ENCODE measurements at regions not wholly inside any gene's neighbourhood (a gene's known extent, or its start where the extent isn't known, plus 50 kb on each side); places are given as distances from the start of the nearest gene placed in this dataset.

DNA sequence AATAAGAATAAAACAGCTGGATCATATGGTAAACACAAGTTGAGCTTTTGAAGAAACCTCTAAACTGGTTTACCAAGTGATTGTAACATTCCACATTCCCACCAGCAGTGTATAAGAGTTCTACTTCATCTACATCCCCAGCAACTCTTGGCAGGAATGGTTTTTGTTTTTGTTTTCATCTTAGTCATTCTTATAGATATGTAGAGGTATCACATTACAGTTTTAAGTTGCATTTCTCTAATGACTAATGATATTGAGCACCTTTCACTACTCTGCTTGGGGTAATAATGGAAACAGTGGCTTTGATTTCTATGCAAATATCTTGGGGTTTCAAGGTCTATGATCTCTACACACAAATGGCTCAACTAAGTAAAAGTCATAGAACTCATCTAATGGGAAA is 614.5 kb downstream of the TBC1D4 start:
- no peak overlapping the region for H3K4me3 ChIP-seq
- no peaks in the 10 kb centered on the region for H3K4me1 ChIP-seq
- no peaks in the 10 kb centered on the region for H3K36me3 ChIP-seq
- H3K27me3 ChIP-seq (ENCODE audit: low read depth) = no peaks in the 10 kb centered on the region
- H3K9me3 ChIP-seq (replicated peaks) = peaks cover 19% of the 10 kb centered on the region
- TF ChIP-seq, protein P1, sequence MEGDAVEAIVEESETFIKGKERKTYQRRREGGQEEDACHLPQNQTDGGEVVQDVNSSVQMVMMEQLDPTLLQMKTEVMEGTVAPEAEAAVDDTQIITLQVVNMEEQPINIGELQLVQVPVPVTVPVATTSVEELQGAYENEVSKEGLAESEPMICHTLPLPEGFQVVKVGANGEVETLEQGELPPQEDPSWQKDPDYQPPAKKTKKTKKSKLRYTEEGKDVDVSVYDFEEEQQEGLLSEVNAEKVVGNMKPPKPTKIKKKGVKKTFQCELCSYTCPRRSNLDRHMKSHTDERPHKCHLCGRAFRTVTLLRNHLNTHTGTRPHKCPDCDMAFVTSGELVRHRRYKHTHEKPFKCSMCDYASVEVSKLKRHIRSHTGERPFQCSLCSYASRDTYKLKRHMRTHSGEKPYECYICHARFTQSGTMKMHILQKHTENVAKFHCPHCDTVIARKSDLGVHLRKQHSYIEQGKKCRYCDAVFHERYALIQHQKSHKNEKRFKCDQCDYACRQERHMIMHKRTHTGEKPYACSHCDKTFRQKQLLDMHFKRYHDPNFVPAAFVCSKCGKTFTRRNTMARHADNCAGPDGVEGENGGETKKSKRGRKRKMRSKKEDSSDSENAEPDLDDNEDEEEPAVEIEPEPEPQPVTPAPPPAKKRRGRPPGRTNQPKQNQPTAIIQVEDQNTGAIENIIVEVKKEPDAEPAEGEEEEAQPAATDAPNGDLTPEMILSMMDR (IDR thresholded peaks at IDR 0.05; ENCODE audit: borderline replicate concordance) = no peak
- intact Hi-C loops (cut with micrococcal nuclease) = no loop called here
- no peak for DNase-seq
- no peak overlapping the region for H3K27ac ChIP-seq (replicated peaks)

DNA sequence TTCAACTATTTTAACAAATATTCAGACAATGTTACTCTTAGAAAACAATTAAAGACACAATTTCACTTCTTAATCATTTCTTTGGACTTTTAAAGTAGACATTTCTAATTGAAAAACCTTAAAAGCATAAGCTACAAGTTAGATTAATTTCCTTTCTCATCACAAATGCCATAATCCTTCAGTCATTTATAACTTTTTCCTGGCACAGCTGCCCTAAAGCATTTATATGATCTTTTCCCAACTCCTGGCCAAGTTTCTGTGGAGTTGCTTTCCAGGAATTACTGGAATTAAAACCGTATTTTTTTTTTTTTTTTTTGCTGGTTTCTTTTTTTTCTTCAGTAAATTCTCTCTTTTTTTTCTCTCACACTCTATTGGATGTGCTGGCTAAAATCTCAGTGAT is 615.9 kb downstream of the TBC1D4 start:
- peaks cover 19% of the 10 kb centered on the region for H3K9me3 ChIP-seq (replicated peaks)

DNA sequence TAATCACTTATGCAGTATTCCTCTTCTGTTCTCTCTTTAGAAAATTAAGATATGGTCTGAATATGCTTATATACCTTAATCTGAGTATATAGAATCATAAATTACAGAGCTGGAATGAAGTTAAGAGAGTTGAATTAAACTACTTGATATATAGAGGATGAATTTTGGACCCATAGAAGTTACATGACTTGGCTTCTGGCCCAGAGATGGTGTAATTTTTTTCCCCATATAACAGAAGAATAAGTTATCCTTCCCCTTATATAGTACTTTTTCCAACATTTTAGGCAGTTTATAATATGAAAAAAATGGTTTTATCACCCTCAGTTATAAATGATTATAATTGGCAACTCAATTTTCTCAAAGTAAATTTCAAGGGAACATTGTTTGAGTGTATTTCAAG is 616.3 kb downstream of the TBC1D4 start:
- TF ChIP-seq, protein P1 (IDR thresholded peaks at IDR 0.05; ENCODE audit: borderline replicate concordance) = no peak
- H3K4me1 ChIP-seq = no peaks in the 10 kb centered on the region
- H3K4me3 ChIP-seq = no peak overlapping the region
- intact Hi-C loops (cut with micrococcal nuclease) = no loop called here
- H3K36me3 ChIP-seq = no peaks in the 10 kb centered on the region
- H3K9me3 ChIP-seq (replicated peaks) = peaks cover 19% of the 10 kb centered on the region
- no peak overlapping the region for H3K27ac ChIP-seq (replicated peaks)
- H3K27me3 ChIP-seq (ENCODE audit: low read depth) = no peaks in the 10 kb centered on the region
- DNase-seq = no peak

More for the DNA sequence above, 615.9 kb downstream of the TBC1D4 start:
- TF ChIP-seq, protein P1 (IDR thresholded peaks at IDR 0.05; ENCODE audit: borderline replicate concordance) = no peak
- DNase-seq = no peak
- H3K4me1 ChIP-seq = no peaks in the 10 kb centered on the region
- no peaks in the 10 kb centered on the region for H3K36me3 ChIP-seq
- no peak overlapping the region for H3K4me3 ChIP-seq
- H3K27ac ChIP-seq (replicated peaks) = no peak overlapping the region
- H3K27me3 ChIP-seq (ENCODE audit: low read depth) = no peaks in the 10 kb centered on the region
- intact Hi-C loops (cut with micrococcal nuclease) = no loop called here

DNA sequence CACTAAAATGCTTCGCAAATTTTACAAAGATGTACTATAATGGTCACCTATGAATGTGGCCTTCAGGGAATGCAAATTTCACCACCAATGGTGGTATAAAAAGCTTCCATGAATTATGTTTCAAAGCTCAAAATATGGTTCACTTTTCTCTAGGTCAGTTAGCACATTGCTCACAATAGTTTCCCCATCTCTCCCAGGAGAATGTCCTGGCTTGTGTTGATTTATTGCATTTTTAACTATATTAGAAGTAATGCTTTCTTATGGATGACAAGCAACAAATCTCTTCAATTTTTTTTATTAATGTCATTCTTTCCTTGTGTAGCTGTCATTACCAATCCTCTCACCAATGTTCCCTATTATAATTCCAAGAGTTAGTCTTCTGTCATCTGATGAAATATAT is 621.2 kb downstream of the TBC1D4 start:
- H3K27ac ChIP-seq (replicated peaks) = no peak overlapping the region
- no peaks in the 10 kb centered on the region for H3K36me3 ChIP-seq
- peaks cover 25% of the 10 kb centered on the region for H3K9me3 ChIP-seq (replicated peaks)
- no peak overlapping the region for H3K4me3 ChIP-seq
- H3K27me3 ChIP-seq (ENCODE audit: low read depth) = no peaks in the 10 kb centered on the region
- no peak for DNase-seq
- intact Hi-C loops (cut with micrococcal nuclease) = no loop called here
- H3K4me1 ChIP-seq = no peaks in the 10 kb centered on the region
- TF ChIP-seq, protein P1 (IDR thresholded peaks at IDR 0.05; ENCODE audit: borderline replicate concordance) = no peak

DNA sequence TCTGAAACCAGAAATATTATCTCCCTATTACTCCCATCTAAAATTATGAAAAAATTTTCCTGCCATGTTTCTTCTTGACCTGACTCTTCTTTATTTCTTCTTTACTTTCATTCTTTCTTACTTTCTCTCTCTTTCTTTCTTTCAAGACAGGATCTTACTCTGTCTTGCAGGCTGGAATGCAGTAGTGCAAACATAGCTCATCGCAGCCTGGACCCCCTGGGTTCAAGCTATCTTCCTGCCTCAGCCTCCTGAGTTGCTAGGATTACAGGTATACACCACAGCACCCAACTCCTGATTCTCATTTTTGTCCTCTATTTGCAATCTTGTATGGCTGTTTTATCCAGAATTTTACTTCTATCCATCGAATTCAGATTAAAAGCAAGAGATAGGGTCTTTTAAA is 631.1 kb downstream of the TBC1D4 start:
- intact Hi-C loops (cut with micrococcal nuclease) = no loop called here
- Histone ChIP-seq H3K27me3 (ENCODE audit: low read depth) (no peaks in the 10 kb centered on the region), H3K4me1 (no peaks in the 10 kb centered on the region), H3K27ac (replicated peaks) (no peak overlapping the region), H3K9me3 (replicated peaks) (peaks cover 39% of the 10 kb centered on the region), H3K4me3 (no peak overlapping the region), H3K36me3 (no peaks in the 10 kb centered on the region)
- TF ChIP-seq, protein P1 (IDR thresholded peaks at IDR 0.05; ENCODE audit: borderline replicate concordance) = no peak
- no peak for DNase-seq

DNA sequence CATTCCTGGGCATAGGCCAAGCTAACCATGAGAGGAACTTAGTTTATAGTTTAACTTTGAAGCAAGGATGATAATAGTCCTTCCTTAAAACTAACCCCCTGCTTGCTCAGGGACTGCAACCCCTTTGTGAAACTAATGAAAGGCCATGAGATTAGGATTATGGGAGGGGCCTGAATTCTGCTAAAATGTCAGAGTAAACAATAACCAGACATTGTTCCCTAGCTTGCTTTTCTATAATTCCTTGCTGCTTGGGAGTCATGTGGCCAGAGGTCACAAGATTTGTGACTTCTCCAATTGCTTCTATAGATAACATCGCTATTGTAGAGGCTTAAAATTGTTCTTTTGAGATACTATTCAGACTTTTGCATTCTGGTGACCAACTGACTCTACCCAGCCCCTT is 634.0 kb downstream of the TBC1D4 start:
- TF ChIP-seq, protein P1 (IDR thresholded peaks at IDR 0.05; ENCODE audit: borderline replicate concordance) = no peak
- H3K27ac ChIP-seq (replicated peaks) = no peak overlapping the region
- no peaks in the 10 kb centered on the region for H3K4me1 ChIP-seq
- H3K9me3 ChIP-seq (replicated peaks) = peaks cover 24% of the 10 kb centered on the region
- DNase-seq = no peak
- H3K36me3 ChIP-seq = no peaks in the 10 kb centered on the region
- H3K4me3 ChIP-seq = no peak overlapping the region
- H3K27me3 ChIP-seq (ENCODE audit: low read depth) = no peaks in the 10 kb centered on the region
- intact Hi-C loops (cut with micrococcal nuclease) = no loop called here
